ENCODE measurements at regions not wholly inside any gene's neighbourhood (a gene's known extent, or its start where the extent isn't known, plus 50 kb on each side); places are given as distances from the start of the nearest gene placed in this dataset.

DNA sequence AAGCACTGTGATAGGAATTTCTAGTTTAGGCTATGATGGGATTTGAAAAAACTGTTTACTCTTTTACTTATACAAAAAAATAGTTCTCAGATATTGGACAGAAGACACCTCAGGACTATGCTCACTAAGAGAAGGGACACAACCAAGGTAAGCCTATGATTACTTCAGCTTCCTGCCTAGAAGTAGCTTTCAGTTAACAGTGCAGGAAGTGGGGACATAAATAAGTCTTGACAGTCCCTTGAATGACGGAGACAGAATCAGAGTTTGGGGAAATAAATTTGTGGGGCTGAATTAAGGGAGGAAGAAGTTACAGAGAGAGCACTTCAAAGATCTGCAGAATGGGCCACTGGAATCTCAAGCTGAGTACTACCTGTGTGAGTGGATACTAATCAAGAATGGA lies 53.8 kb upstream of the OLFM3 start:
- no peak for TF ChIP-seq TSHZ2 (CRISPR knock-in tag; IDR thresholded peaks at IDR 0.05)
- no peak for TF ChIP-seq PATZ1 (CRISPR knock-in tag; IDR thresholded peaks at IDR 0.05; ENCODE audit: borderline replicate concordance)
- no peak for TF ChIP-seq ZFP3 (CRISPR knock-in tag; IDR thresholded peaks at IDR 0.05)
- TF ChIP-seq BACH2 (CRISPR knock-in tag; IDR thresholded peaks at IDR 0.05; ENCODE audit: borderline replicate concordance) = no peak
